ENCODE measurements at regions not wholly inside any gene's neighbourhood (a gene's known extent, or its start where the extent isn't known, plus 50 kb on each side); places are given as distances from the start of the nearest gene placed in this dataset.
"Not testable (repeated sequence)": the region's sequence is repeated elsewhere in the genome, so short reads cannot be mapped to it uniquely, and the experiment has no call there.

GRCh38 chr5:86463339-86463738 is 154.4 kb upstream of the COX7C start:
- DNase-seq, result peak; percentile 1

GRCh38 chr5:86465052-86465838 is 152.5 kb upstream of the COX7C start:
- no peak for DNase-seq

- DNase-seq, result not testable (repeated sequence)
Measured at GRCh38 chr5:86466721-86467120, 151.0 kb upstream of the COX7C start.

GRCh38 chr5:86482008-86482407 is 135.7 kb upstream of the COX7C start:
- DNase-seq, result no peak

- DNase-seq, result no peak
Measured at GRCh38 chr5:86493777-86494176, 124.0 kb upstream of the COX7C start.

- peak; percentile 29 for DNase-seq
Measured at GRCh38 chr5:86500947-86501346, 116.8 kb upstream of the COX7C start.

- no peak for DNase-seq
Measured at GRCh38 chr5:86507574-86507973, 110.2 kb upstream of the COX7C start.

GRCh38 chr5:86510330-86510915 is 107.3 kb upstream of the COX7C start:
- DNase-seq, result not testable (repeated sequence)

- DNase-seq, result no peak
Measured at GRCh38 chr5:86523718-86524117, 94.0 kb upstream of the COX7C start.

- no peak for DNase-seq
Measured at GRCh38 chr5:86525622-86526021, 92.1 kb upstream of the COX7C start.

GRCh38 chr5:86526811-86527348 is 90.9 kb upstream of the COX7C start:
- no peak for DNase-seq

GRCh38 chr5:86532429-86532828 is 85.3 kb upstream of the COX7C start:
- peak; percentile 39 for DNase-seq

GRCh38 chr5:86536396-86536795 is 81.3 kb upstream of the COX7C start:
- DNase-seq, result no peak

- no peak for DNase-seq
Measured at GRCh38 chr5:86542532-86542931, 75.2 kb upstream of the COX7C start.

GRCh38 chr5:86546044-86546443 is 71.7 kb upstream of the COX7C start:
- peak; percentile 18 for DNase-seq

GRCh38 chr5:86546582-86546981 is 71.2 kb upstream of the COX7C start:
- DNase-seq, result peak; percentile 15

GRCh38 chr5:86554638-86555037 is 63.1 kb upstream of the COX7C start:
- DNase-seq, result no peak

GRCh38 chr5:86557920-86558319 is 59.8 kb upstream of the COX7C start:
- no peak for DNase-seq

GRCh38 chr5:86565197-86565789 is 52.4 kb upstream of the COX7C start:
- DNase-seq, result no peak

GRCh38 chr5:86566030-86566429 is 51.7 kb upstream of the COX7C start:
- not testable (repeated sequence) for DNase-seq
